ENCODE measurements at regions not wholly inside any gene's neighbourhood (a gene's known extent, or its start where the extent isn't known, plus 50 kb on each side); places are given as distances from the start of the nearest gene placed in this dataset.

- TF ChIP-seq TAF1 (IDR thresholded peaks at IDR 0.05; ENCODE audit: low read depth, low read length) (no peak), POU2F2 (IDR thresholded peaks at IDR 0.05; ENCODE audit: low read depth, low read length) (no peak), POLR2AphosphoS5 (IDR thresholded peaks at IDR 0.05; ENCODE audit: low read depth, low read length) (no peak), SPI1 (IDR thresholded peaks at IDR 0.05; ENCODE audit: low read depth, low read length) (no peak), POLR2A (IDR thresholded peaks at IDR 0.05; ENCODE audit: low read depth, low read length) (no peak), PAX5 (IDR thresholded peaks at IDR 0.05; ENCODE audit: insufficient read depth, low read length, severe bottlenecking) (no peak)
Observed at GRCh38 chrX:8913655-8914409, 112.6 kb upstream of the FAM9A start.
